A549 (cell line): ENCODE measurements at regions not wholly inside any gene's neighbourhood (a gene's known extent, or its start where the extent isn't known, plus 50 kb on each side); places are given as distances from the start of the nearest gene placed in this dataset.

ENCODE experiments used
- CTCF ChIP-seq: fragments of >200 bp; sonication (Bioruptor Twin); formaldehyde crosslinking; IDR thresholded peaks from 3 replicates; pipeline ENCODE4 v1.5.1; 2016
- POLR2A ChIP-seq: IDR thresholded peaks from 2 replicates; pipeline ENCODE4 v1.6.1; 2012; ENCODE audit warnings: mild to moderate bottlenecking, low read length
- REST ChIP-seq: fragments of 200-600 bp; sonication (generic); IDR thresholded peaks from 2 replicates; pipeline ENCODE4 v1.6.1; 2016; ENCODE audit warnings: antibody characterized with exemption, mild to moderate bottlenecking, moderate library complexity

GRCh38 chr17:5678171-5678570 is 93.9 kb upstream of the NLRP1 start:
- no peak for TF ChIP-seq CTCF
- no peak for TF ChIP-seq POLR2A
- TF ChIP-seq REST, result no peak
